GM12864 (cell line): ENCODE measurements at regions not wholly inside any gene's neighbourhood (a gene's known extent, or its start where the extent isn't known, plus 50 kb on each side); places are given as distances from the start of the nearest gene placed in this dataset.

Experiments
- DNase-seq: peaks from one replicate; pipeline ENCODE4 v3.0.0-alpha.2; 2011; ENCODE audit warnings: low read depth
- H3K4me3 ChIP-seq: 2 replicates; pipeline ENCODE4 v1.5.1; 2011; ENCODE audit warnings: mild to moderate bottlenecking, low read depth, low read length, control low read depth
- CTCF ChIP-seq: IDR thresholded peaks from 2 replicates; pipeline ENCODE4 v1.5.1; 2011; ENCODE audit warnings: low read depth, mild to moderate bottlenecking, moderate library complexity, low read length, control low read depth, inconsistent platforms; ENCODE audit errors: missing control alignments

- DNase-seq: peak; percentile 55
- no peak for TF ChIP-seq CTCF
- no peak overlapping the region for H3K4me3 ChIP-seq
Measured at GRCh38 chr5:89353837-89354551, 471.0 kb upstream of the MEF2C start.

GRCh38 chr5:89351975-89352374, 469.0 kb upstream of the MEF2C start:
- TF ChIP-seq CTCF: no peak
- no peak overlapping the region for H3K4me3 ChIP-seq
- no peak for DNase-seq

GRCh38 chr5:89351222-89351621, 468.2 kb upstream of the MEF2C start:
- H3K4me3 ChIP-seq: no peak overlapping the region
- TF ChIP-seq CTCF: no peak
- DNase-seq: no peak

GRCh38 chr5:89350684-89351083, 467.7 kb upstream of the MEF2C start:
- TF ChIP-seq CTCF: no peak
- no peak overlapping the region for H3K4me3 ChIP-seq
- DNase-seq: no peak

- no peak for DNase-seq
- H3K4me3 ChIP-seq: no peak overlapping the region
- no peak for TF ChIP-seq CTCF
Measured at GRCh38 chr5:89349246-89349980, 466.4 kb upstream of the MEF2C start.

- DNase-seq: no peak
- no peak overlapping the region for H3K4me3 ChIP-seq
- no peak for TF ChIP-seq CTCF
Measured at GRCh38 chr5:89346573-89346972, 463.6 kb upstream of the MEF2C start.
